Gastroesophageal sphincter (tissue), 4 donors: ENCODE measurements at regions not wholly inside any gene's neighbourhood (a gene's known extent, or its start where the extent isn't known, plus 50 kb on each side); places are given as distances from the start of the nearest gene placed in this dataset.
A peak's percentile ranks its signal among the peaks of the same experiment; 100 is the strongest.
"Not testable (repeated sequence)": the region's sequence is repeated elsewhere in the genome, so short reads cannot be mapped to it uniquely, and the experiment has no call there.

Experiments
- ATAC-seq: fragments of 150-250 bp; one replicate; pipeline ENCODE4 v1.9.1; 2016; ENCODE audit warnings: mild to moderate bottlenecking, moderate library complexity
- H3K27ac ChIP-seq, 4 donors: fragments of 200-600 bp; sonication (generic) in 3 of 4; 1 replicate in 3 of 4; 2 replicates in 1 of 4; pipeline ENCODE4 v1.5.1; 2016 to 2019
- H3K27me3 ChIP-seq: fragments of 200-600 bp; sonication (generic); one replicate; pipeline ENCODE4 v1.5.1; 2019
- H3K36me3 ChIP-seq, 2 donors: fragments of 200-600 bp; sonication (generic); one replicate each; pipeline ENCODE4 v1.5.1; 2019; ENCODE audit warnings: control low read depth in 1 of 2
- H3K4me1 ChIP-seq, 3 donors: fragments of 200-600 bp; sonication (generic); 1 replicate in 2 of 3; 2 replicates in 1 of 3; pipeline ENCODE4 v1.5.1; 2016 to 2019; ENCODE audit warnings: control low read depth in 2 of 3
- H3K4me3 ChIP-seq, 2 donors: fragments of 200-600 bp; sonication (generic); one replicate each; pipeline ENCODE4 v1.5.1; 2019; ENCODE audit warnings: mild to moderate bottlenecking in 1 of 2, moderate library complexity in 1 of 2
- H3K9me3 ChIP-seq, 3 donors: fragments of 200-600 bp; sonication (generic); one replicate each; pipeline ENCODE4 v1.5.1; 2017 to 2019; ENCODE audit warnings: control low read depth in 2 of 3
- EP300 ChIP-seq: sonication (generic); formaldehyde crosslinking; IDR thresholded peaks from one replicate; pipeline ENCODE4 v1.6.1; 2017; ENCODE audit warnings: antibody characterized with exemption, mild to moderate bottlenecking
- POLR2A ChIP-seq, 2 donors: fragments of 450-650 bp; IDR thresholded peaks; one replicate each; pipeline ENCODE4 v1.6.1; 2017; ENCODE audit warnings: antibody characterized with exemption in 2 of 2, mild to moderate bottlenecking in 2 of 2, moderate library complexity in 1 of 2
- POLR2AphosphoS5 ChIP-seq: sonication (generic); formaldehyde crosslinking; IDR thresholded peaks from one replicate; pipeline ENCODE4 v1.6.1; 2017; ENCODE audit warnings: antibody characterized with exemption
- WGBS, 2 donors: methylation state at CpG; one replicate each; pipeline ENCODE4 v1.1.5; 2018; ENCODE audit warnings: low coverage in 1 of 2; 5-methylcytosine and 5-hydroxymethylcytosine counted together
- TF ChIP-seq, protein P1 (sequence below), 4 experiments: fragments of 200-600 bp in 2 of 4; fragments of 450-650 bp in 2 of 4; sonication (generic) in 1 of 4; IDR thresholded peaks; one replicate each; pipeline ENCODE4 v1.5.1; 2017 to 2019; ENCODE audit warnings: antibody characterized with exemption in 4 of 4, mild to moderate bottlenecking in 2 of 4, moderate library complexity in 2 of 4

DNA sequence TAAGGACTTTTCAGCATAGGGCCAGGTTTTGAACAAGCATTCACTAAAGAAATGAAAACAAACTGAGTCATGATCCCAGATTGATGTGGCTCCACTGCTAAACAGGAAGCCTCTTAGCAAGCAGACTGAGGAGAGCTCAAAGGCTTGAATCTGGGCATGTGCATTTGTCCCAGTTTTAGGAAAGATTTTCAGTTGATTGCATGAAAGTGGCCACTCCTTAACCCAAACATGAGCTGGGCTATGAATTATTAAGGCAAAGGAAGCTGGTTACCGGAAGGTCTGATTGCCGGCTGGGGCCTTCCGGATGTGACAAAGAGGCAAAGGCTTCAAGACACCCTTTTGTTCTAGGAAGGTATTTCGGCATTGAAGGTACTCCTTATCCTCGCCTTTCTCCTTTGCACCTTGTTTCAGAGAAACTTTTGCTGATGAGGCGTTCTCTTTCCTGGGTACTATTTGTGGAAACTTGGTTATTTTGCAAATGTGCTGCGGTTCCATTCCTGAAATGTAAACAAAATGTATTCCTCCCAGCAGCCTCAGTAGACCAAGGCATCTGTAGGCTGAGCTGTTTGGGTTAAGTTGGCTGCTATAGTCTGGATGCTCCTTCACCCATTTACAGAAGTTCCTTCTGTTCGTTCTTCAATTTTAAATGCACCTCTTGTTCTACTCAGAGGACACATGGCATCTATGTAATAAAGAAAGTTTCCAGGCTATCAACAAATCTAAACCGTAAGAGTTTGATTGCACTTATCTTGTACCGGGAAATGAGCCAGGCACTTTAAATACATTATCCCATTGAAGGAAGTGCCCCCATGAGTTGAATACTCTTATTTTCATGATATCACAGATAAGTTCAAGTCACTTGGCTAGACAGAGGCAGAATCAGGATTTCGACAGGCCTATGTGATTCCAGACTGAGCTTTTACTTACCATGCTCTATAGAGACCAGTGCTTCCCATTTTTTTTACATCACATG lies 115.6 kb upstream of the METAP2 start:
- TF ChIP-seq, protein P1, sequence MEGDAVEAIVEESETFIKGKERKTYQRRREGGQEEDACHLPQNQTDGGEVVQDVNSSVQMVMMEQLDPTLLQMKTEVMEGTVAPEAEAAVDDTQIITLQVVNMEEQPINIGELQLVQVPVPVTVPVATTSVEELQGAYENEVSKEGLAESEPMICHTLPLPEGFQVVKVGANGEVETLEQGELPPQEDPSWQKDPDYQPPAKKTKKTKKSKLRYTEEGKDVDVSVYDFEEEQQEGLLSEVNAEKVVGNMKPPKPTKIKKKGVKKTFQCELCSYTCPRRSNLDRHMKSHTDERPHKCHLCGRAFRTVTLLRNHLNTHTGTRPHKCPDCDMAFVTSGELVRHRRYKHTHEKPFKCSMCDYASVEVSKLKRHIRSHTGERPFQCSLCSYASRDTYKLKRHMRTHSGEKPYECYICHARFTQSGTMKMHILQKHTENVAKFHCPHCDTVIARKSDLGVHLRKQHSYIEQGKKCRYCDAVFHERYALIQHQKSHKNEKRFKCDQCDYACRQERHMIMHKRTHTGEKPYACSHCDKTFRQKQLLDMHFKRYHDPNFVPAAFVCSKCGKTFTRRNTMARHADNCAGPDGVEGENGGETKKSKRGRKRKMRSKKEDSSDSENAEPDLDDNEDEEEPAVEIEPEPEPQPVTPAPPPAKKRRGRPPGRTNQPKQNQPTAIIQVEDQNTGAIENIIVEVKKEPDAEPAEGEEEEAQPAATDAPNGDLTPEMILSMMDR (IDR thresholded peaks at IDR 0.05), result no peak
- TF ChIP-seq POLR2A (IDR thresholded peaks at IDR 0.05) (no peak), POLR2AphosphoS5 (no peak), EP300 (no peak)
- no peak for ATAC-seq
- H3K27me3 ChIP-seq, result no peaks in the 10 kb centered on the region
- peaks cover 0 to 24% (median 0%) of the 10 kb centered on the region in 3 donors for H3K4me1 ChIP-seq
- WGBS, 2 donors, result 56 to 64% methylated on average over 11 of the region's 11 CpGs
- H3K27ac ChIP-seq, result peak overlapping the region in 1 of 4 donors; percentile 13
- no peaks in the 10 kb centered on the region for H3K36me3 ChIP-seq
- H3K9me3 ChIP-seq, result no peaks in the 10 kb centered on the region
- H3K4me3 ChIP-seq, result no peak overlapping the region

DNA sequence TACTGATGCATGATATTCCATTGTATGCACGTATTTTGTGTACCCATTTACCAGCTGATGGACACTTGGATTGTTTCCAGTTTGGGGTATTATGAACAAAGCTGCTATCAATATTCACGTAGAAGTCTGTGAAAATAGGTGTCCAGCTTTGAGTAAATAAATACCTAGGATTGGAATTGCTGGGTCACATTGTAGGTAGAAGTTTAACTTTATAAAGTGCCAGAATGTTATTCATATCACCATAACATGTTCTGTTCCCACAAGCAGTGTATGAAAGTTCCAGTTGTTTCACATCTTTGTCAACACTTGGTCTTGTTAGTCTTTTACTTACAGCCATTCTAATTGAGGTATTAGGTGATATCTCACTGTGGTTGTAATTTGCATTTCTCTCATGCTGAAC lies 108.0 kb upstream of the METAP2 start:
- TF ChIP-seq POLR2A (IDR thresholded peaks at IDR 0.05) (no peak), EP300 (no peak), POLR2AphosphoS5 (no peak)
- TF ChIP-seq, protein P1 (IDR thresholded peaks at IDR 0.05), result no peak
- Histone ChIP-seq H3K9me3 (no peaks in the 10 kb centered on the region), H3K4me3 (no peak overlapping the region), H3K27ac (no peak overlapping the region), H3K36me3 (no peaks in the 10 kb centered on the region), H3K27me3 (no peaks in the 10 kb centered on the region), H3K4me1 (no peaks in the 10 kb centered on the region)
- ATAC-seq, result no peak
- 44 to 50% methylated on average over 1 to 2 of the region's 2 CpGs for WGBS, 2 donors

DNA sequence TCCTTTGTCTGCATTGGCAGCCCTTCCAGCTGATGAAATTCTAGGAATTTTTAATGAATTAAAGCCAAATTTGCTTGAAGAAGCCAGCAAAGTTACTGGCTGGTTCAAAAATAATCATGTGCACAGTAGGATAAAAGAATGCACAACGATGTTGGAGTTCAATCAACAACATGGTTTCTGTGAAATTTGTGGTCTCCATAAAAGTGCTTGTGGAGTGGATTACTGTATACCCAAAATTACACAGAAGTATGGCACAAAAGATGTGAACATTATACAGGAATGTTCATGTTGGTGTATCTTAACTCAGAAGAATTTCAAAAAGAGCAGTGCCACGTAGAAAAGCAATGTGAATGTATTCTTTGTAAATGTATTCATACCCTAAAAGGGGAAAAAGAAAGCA lies 105.0 kb upstream of the METAP2 start:
- H3K27ac ChIP-seq, result no peak overlapping the region
- 56 to 65% methylated on average over 2 of the region's 2 CpGs for WGBS, 2 donors

DNA sequence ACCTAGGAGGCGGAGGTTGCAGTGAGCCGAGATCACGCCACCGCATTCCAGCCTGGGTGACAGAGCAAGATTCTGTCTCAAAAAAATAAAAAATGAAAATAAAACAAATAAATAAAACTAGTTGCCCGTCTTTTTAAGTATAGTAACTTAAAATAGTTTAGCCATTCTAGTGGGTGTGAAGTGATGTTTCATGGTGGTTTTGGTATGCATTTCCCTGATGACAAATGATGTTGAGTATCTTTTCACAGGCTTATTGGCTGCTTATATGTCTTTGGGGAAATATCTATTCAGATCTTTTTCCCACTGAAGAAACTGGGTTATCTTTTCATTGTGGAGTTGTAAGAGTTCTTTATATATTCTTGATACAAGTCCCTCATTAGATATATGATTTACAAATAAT lies 102.4 kb upstream of the METAP2 start:
- no peak overlapping the region for H3K27ac ChIP-seq
- TF ChIP-seq POLR2AphosphoS5 (no peak), POLR2A (IDR thresholded peaks at IDR 0.05) (no peak), EP300 (no peak)
- TF ChIP-seq, protein P1 (IDR thresholded peaks at IDR 0.05), result no peak
- ATAC-seq, result no peak
- no peaks in the 10 kb centered on the region for H3K36me3 ChIP-seq
- peaks cover 0 to 9% (median 0%) of the 10 kb centered on the region in 3 donors for H3K4me1 ChIP-seq
- H3K9me3 ChIP-seq, result no peaks in the 10 kb centered on the region
- WGBS, 2 donors, result 72 to 73% methylated on average over 4 to 5 of the region's 5 CpGs
- H3K27me3 ChIP-seq, result no peaks in the 10 kb centered on the region
- no peak overlapping the region for H3K4me3 ChIP-seq

More for the DNA sequence above, 105.0 kb upstream of the METAP2 start:
- ATAC-seq, result no peak
- Histone ChIP-seq H3K27me3 (no peaks in the 10 kb centered on the region), H3K9me3 (no peaks in the 10 kb centered on the region), H3K36me3 (no peaks in the 10 kb centered on the region), H3K4me3 (no peak overlapping the region), H3K4me1 (peaks cover 0 to 9% (median 0%) of the 10 kb centered on the region in 3 donors)
- TF ChIP-seq POLR2A (IDR thresholded peaks at IDR 0.05) (no peak), EP300 (no peak), POLR2AphosphoS5 (no peak)
- TF ChIP-seq, protein P1 (IDR thresholded peaks at IDR 0.05), result no peak

DNA sequence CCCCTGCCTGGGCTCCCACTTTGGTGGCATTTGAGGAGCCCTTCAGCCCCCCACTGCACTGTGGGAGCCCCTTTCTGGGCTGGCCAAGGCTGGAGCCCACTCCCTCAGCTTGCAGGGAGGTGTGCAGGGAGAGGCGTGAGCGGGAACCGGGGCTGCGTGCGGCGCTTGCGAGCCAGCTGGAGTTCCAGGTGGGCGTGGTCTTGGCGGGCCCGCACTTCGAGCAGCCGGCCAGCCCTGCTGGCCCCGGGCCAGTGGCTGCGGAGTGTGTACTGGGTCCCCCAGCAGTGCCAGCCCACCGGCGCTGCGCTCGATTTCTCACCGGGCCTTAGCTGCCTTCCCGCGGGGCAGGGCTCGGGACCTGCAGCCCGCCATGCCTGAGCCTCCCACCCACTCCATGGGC lies 94.5 kb upstream of the METAP2 start:
- no CpG with 5 or more reads among the region's 23 CpGs for WGBS, 2 donors
- H3K27ac ChIP-seq, H3K9me3 ChIP-seq, H3K4me3 ChIP-seq, ATAC-seq, H3K36me3 ChIP-seq, H3K27me3 ChIP-seq: not testable (repeated sequence)
- peaks cover 2 to 48% (median 6%) of the 10 kb centered on the region in 3 donors for H3K4me1 ChIP-seq

DNA sequence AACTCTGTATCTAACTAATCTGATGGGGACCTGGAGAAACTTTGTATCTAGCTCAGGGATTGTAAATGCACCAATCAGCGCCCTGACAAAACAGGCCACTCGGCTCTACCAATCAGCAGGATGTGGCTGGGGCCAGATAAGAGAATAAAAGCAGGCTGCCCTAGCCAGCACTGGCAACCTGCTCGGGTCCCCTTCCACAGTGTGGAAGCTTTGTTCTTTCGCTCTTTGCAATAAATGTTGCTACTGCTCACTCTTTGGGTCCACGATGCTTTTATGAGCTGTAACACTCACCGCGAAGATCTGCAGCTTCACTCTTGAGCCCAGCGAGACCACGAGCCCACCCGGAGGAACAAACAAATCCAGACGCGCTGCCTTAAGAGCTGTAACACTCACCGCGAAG lies 93.6 kb upstream of the METAP2 start:
- H3K27me3 ChIP-seq, H3K36me3 ChIP-seq, H3K9me3 ChIP-seq, ATAC-seq: not testable (repeated sequence)
- WGBS, 2 donors, result 48 to 73% methylated on average over 4 of the region's 14 CpGs
- peak overlapping the region; percentile 38 to 62 for H3K4me3 ChIP-seq
- peak overlapping the region; percentile 82 to 87 (median 86) for H3K27ac ChIP-seq
- H3K4me1 ChIP-seq, result peaks cover 2 to 56% (median 11%) of the 10 kb centered on the region in 3 donors
